ENCODE measurements at regions not wholly inside any gene's neighbourhood (a gene's known extent, or its start where the extent isn't known, plus 50 kb on each side); places are given as distances from the start of the nearest gene placed in this dataset.

GRCh38 chr9:13378154-13378553 is 98.7 kb upstream of the MPDZ start:
- no peak for DNase-seq

- no peak for DNase-seq
These were observed 97.9 kb upstream of the MPDZ start for GRCh38 chr9:13377171-13377925.

- no peak for DNase-seq
These were observed 93.0 kb upstream of the MPDZ start for GRCh38 chr9:13372510-13372909.

- no peak for DNase-seq
These were observed 89.9 kb upstream of the MPDZ start for GRCh38 chr9:13369431-13369830.

GRCh38 chr9:13367784-13368183 is 88.3 kb upstream of the MPDZ start:
- DNase-seq: no peak

GRCh38 chr9:13364271-13365000 is 84.9 kb upstream of the MPDZ start:
- DNase-seq: no peak

- no peak for DNase-seq
These were observed 81.6 kb upstream of the MPDZ start for GRCh38 chr9:13361076-13361475.

- no peak for DNase-seq
These were observed 80.7 kb upstream of the MPDZ start for GRCh38 chr9:13360188-13360587.

- no peak for DNase-seq
These were observed 78.6 kb upstream of the MPDZ start for GRCh38 chr9:13358128-13358527.

- peak; percentile 18 for DNase-seq
These were observed 75.2 kb upstream of the MPDZ start for GRCh38 chr9:13354733-13355132.

GRCh38 chr9:13352451-13352979 is 73.0 kb upstream of the MPDZ start:
- no peak for DNase-seq

GRCh38 chr9:13351778-13352386 is 72.4 kb upstream of the MPDZ start:
- DNase-seq: peak; percentile 1

GRCh38 chr9:13332571-13332970 is 53.1 kb upstream of the MPDZ start:
- DNase-seq: no peak

GRCh38 chr9:13331320-13331719 is 51.8 kb upstream of the MPDZ start:
- no peak for DNase-seq

GRCh38 chr9:13330396-13331004 is 51.0 kb upstream of the MPDZ start:
- DNase-seq: no peak

Measured in NCI-H2029 (cell line).